ENCODE measurements at regions not wholly inside any gene's neighbourhood (a gene's known extent, or its start where the extent isn't known, plus 50 kb on each side); places are given as distances from the start of the nearest gene placed in this dataset.

- Histone ChIP-seq H3K4me3 (ENCODE audit: low read depth, low read length) (no peak overlapping the region), H3K4me1 (no peaks in the 10 kb centered on the region), H3K36me3 (no peaks in the 10 kb centered on the region), H3K9me3 (no peaks in the 10 kb centered on the region), H3K27me3 (no peaks in the 10 kb centered on the region)
- no peak for DNase-seq
- TF ChIP-seq CTCF (IDR thresholded peaks at IDR 0.05; ENCODE audit: low read depth, low read length), result no peak
Measured at GRCh38 chr1:57926025-57926552, 502.2 kb upstream of the DAB1 start.

GRCh38 chr1:57925226-57925625, 501.4 kb upstream of the DAB1 start:
- Histone ChIP-seq H3K36me3 (no peaks in the 10 kb centered on the region), H3K4me1 (no peaks in the 10 kb centered on the region), H3K27me3 (no peaks in the 10 kb centered on the region), H3K4me3 (ENCODE audit: low read depth, low read length) (no peak overlapping the region), H3K9me3 (no peaks in the 10 kb centered on the region)
- no peak for TF ChIP-seq CTCF (IDR thresholded peaks at IDR 0.05; ENCODE audit: low read depth, low read length)
- DNase-seq, result no peak

- Histone ChIP-seq H3K9me3 (no peaks in the 10 kb centered on the region), H3K4me3 (ENCODE audit: low read depth, low read length) (no peak overlapping the region), H3K4me1 (no peaks in the 10 kb centered on the region), H3K36me3 (no peaks in the 10 kb centered on the region), H3K27me3 (no peaks in the 10 kb centered on the region)
- DNase-seq, result no peak
- no peak for TF ChIP-seq CTCF (IDR thresholded peaks at IDR 0.05; ENCODE audit: low read depth, low read length)
Measured at GRCh38 chr1:57922130-57922529, 498.3 kb upstream of the DAB1 start.

GRCh38 chr1:57916041-57916440, 492.2 kb upstream of the DAB1 start:
- H3K36me3 ChIP-seq, result no peaks in the 10 kb centered on the region
- no peaks in the 10 kb centered on the region for H3K9me3 ChIP-seq
- no peaks in the 10 kb centered on the region for H3K4me1 ChIP-seq
- H3K4me3 ChIP-seq (ENCODE audit: low read depth, low read length), result no peak overlapping the region
- no peaks in the 10 kb centered on the region for H3K27me3 ChIP-seq
- no peak for DNase-seq
- TF ChIP-seq CTCF (IDR thresholded peaks at IDR 0.05; ENCODE audit: low read depth, low read length), result no peak

- Histone ChIP-seq H3K4me1 (no peaks in the 10 kb centered on the region), H3K36me3 (no peaks in the 10 kb centered on the region), H3K4me3 (ENCODE audit: low read depth, low read length) (no peak overlapping the region), H3K27me3 (no peaks in the 10 kb centered on the region), H3K9me3 (no peaks in the 10 kb centered on the region)
- DNase-seq, result no peak
- TF ChIP-seq CTCF (IDR thresholded peaks at IDR 0.05; ENCODE audit: low read depth, low read length), result no peak
Measured at GRCh38 chr1:57911427-57911826, 487.6 kb upstream of the DAB1 start.

- Histone ChIP-seq H3K4me1 (no peaks in the 10 kb centered on the region), H3K9me3 (no peaks in the 10 kb centered on the region), H3K36me3 (no peaks in the 10 kb centered on the region), H3K4me3 (ENCODE audit: low read depth, low read length) (no peak overlapping the region), H3K27me3 (no peaks in the 10 kb centered on the region)
- TF ChIP-seq CTCF (IDR thresholded peaks at IDR 0.05; ENCODE audit: low read depth, low read length), result no peak
- no peak for DNase-seq
Measured at GRCh38 chr1:57910782-57911181, 486.9 kb upstream of the DAB1 start.
